ENCODE measurements at regions not wholly inside any gene's neighbourhood (a gene's known extent, or its start where the extent isn't known, plus 50 kb on each side); places are given as distances from the start of the nearest gene placed in this dataset.

GRCh38 chr6:45746046-45746445 lies 269.6 kb downstream of the CLIC5 start:
- H3K4me2 ChIP-seq (ENCODE audit: low read length): no peak overlapping the region
- H3K4me1 ChIP-seq (ENCODE audit: insufficient read depth, low read length, severe bottlenecking): no peaks in the 10 kb centered on the region
- TF ChIP-seq EZH2 (IDR thresholded peaks at IDR 0.05; ENCODE audit: borderline replicate concordance, low read length) (no peak), CTCF (IDR thresholded peaks at IDR 0.05; ENCODE audit: low read length) (no peak)
- H3K9me2 ChIP-seq (ENCODE audit: low read depth, low read length): no peaks in the 10 kb centered on the region
- no peaks in the 10 kb centered on the region for H3F3A ChIP-seq (ENCODE audit: insufficient read depth, low read length)
- H3K79me2 ChIP-seq (ENCODE audit: insufficient read depth, low read length): no peaks in the 10 kb centered on the region
- no peaks in the 10 kb centered on the region for H3K9me3 ChIP-seq (ENCODE audit: low read length)
- H4K20me1 ChIP-seq (ENCODE audit: insufficient read depth, low read length): no peaks in the 10 kb centered on the region
- H3K27me3 ChIP-seq (ENCODE audit: insufficient read depth, low read length): no peaks in the 10 kb centered on the region
- no peak overlapping the region for H3K27ac ChIP-seq (ENCODE audit: low read depth, low read length, poor library complexity, severe bottlenecking)
- H3K4me3 ChIP-seq (ENCODE audit: low read depth, low read length, poor library complexity, severe bottlenecking): no peak overlapping the region
- no peak overlapping the region for H3K9ac ChIP-seq (ENCODE audit: low read length)
- H3K36me3 ChIP-seq (ENCODE audit: insufficient read depth, low read length): no peaks in the 10 kb centered on the region
- H2AFZ ChIP-seq (ENCODE audit: low read length): no peak overlapping the region

DNA sequence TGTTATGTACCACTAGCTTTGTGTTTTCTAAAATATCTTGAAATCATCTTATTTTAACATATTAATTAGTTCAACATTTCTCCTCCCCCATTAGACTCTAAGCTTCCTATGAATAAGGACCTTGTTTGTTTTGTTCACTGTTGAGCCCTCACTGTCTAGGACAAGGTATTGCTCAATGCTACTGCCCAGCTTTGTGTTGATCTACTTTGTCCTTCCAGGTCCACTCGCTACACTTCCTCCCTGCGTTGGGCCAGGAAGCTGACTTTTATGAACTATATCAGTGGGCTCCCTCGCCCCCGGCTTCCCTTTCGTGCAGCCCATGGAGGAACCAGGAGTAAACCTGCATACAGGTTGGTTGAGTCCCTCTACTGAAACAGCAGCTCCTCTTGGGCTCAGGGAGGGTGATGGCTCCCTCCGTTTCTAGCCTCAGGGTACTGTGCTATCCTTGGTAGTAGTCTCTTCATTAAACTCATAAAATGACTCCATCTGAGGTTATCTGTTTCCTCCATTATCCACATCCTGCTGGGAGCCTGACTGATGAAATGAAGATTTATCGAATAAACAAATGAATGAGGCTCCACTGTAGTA lies 272.5 kb downstream of the CLIC5 start:
- Histone ChIP-seq H3K79me2 (ENCODE audit: insufficient read depth, low read length) (no peaks in the 10 kb centered on the region), H3K4me2 (ENCODE audit: low read length) (no peak overlapping the region), H3K9ac (ENCODE audit: low read length) (no peak overlapping the region), H3K27me3 (ENCODE audit: insufficient read depth, low read length) (peaks cover under 1% of the 10 kb centered on the region; the same call in 1 of the 2 replicates), H3K9me2 (ENCODE audit: low read depth, low read length) (no peaks in the 10 kb centered on the region), H3K27ac (ENCODE audit: low read depth, low read length, poor library complexity, severe bottlenecking) (no peak overlapping the region), H4K20me1 (ENCODE audit: insufficient read depth, low read length) (no peaks in the 10 kb centered on the region), H3K36me3 (ENCODE audit: insufficient read depth, low read length) (no peaks in the 10 kb centered on the region), H3K4me1 (ENCODE audit: insufficient read depth, low read length, severe bottlenecking) (no peaks in the 10 kb centered on the region), H3K4me3 (ENCODE audit: low read depth, low read length, poor library complexity, severe bottlenecking) (no peak overlapping the region), H3K9me3 (ENCODE audit: low read length) (no peaks in the 10 kb centered on the region), H2AFZ (ENCODE audit: low read length) (no peak overlapping the region), H3F3A (ENCODE audit: insufficient read depth, low read length) (no peaks in the 10 kb centered on the region)
- TF ChIP-seq CTCF (IDR thresholded peaks at IDR 0.05; ENCODE audit: low read length) (no peak), EZH2 (IDR thresholded peaks at IDR 0.05; ENCODE audit: borderline replicate concordance, low read length) (no peak)

- H3K36me3 ChIP-seq (ENCODE audit: insufficient read depth, low read length): no peaks in the 10 kb centered on the region
- H3K4me1 ChIP-seq (ENCODE audit: insufficient read depth, low read length, severe bottlenecking): no peaks in the 10 kb centered on the region
- H3K79me2 ChIP-seq (ENCODE audit: insufficient read depth, low read length): no peaks in the 10 kb centered on the region
- H3K27me3 ChIP-seq (ENCODE audit: insufficient read depth, low read length): peaks cover 5% of the 10 kb centered on the region; the same call in 1 of the 2 replicates
- no peaks in the 10 kb centered on the region for H3F3A ChIP-seq (ENCODE audit: insufficient read depth, low read length)
- H3K4me3 ChIP-seq (ENCODE audit: low read depth, low read length, poor library complexity, severe bottlenecking): no peak overlapping the region
- no peaks in the 10 kb centered on the region for H3K9me3 ChIP-seq (ENCODE audit: low read length)
- H3K9ac ChIP-seq (ENCODE audit: low read length): no peak overlapping the region
- no peaks in the 10 kb centered on the region for H4K20me1 ChIP-seq (ENCODE audit: insufficient read depth, low read length)
- no peak overlapping the region for H3K27ac ChIP-seq (ENCODE audit: low read depth, low read length, poor library complexity, severe bottlenecking)
- TF ChIP-seq CTCF (IDR thresholded peaks at IDR 0.05; ENCODE audit: low read length): no peak
- no peak for TF ChIP-seq EZH2 (IDR thresholded peaks at IDR 0.05; ENCODE audit: borderline replicate concordance, low read length)
- H2AFZ ChIP-seq (ENCODE audit: low read length): no peak overlapping the region
- H3K9me2 ChIP-seq (ENCODE audit: low read depth, low read length): no peaks in the 10 kb centered on the region
- H3K4me2 ChIP-seq (ENCODE audit: low read length): no peak overlapping the region
Measured at GRCh38 chr6:45742591-45742990, 273.1 kb downstream of the CLIC5 start.
